ENCODE measurements at regions not wholly inside any gene's neighbourhood (a gene's known extent, or its start where the extent isn't known, plus 50 kb on each side); places are given as distances from the start of the nearest gene placed in this dataset.
"Not testable (repeated sequence)": the region's sequence is repeated elsewhere in the genome, so short reads cannot be mapped to it uniquely, and the experiment has no call there.

DNA sequence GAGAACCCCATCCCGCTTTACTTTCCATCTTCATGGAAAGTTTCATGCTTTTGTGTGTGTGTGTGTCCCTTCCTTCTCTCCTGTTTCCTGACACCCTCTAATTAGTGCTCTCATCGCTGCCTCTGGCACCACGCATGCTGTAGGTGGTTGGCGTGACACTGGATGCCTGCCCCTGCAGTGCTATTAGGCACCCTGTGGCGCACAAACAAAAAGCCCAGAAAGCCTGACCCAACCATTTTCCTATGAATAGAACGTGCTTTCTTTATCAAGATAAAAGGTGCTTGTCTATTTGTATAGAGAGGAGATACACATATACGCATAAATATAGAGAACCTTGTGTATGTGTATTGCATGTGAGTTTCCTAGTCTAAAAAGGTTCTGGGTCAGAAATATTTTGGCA lies 120.8 kb upstream of the CDCA7L start:
- DNase-seq (ENCODE audit: low spot score) = no peak

DNA sequence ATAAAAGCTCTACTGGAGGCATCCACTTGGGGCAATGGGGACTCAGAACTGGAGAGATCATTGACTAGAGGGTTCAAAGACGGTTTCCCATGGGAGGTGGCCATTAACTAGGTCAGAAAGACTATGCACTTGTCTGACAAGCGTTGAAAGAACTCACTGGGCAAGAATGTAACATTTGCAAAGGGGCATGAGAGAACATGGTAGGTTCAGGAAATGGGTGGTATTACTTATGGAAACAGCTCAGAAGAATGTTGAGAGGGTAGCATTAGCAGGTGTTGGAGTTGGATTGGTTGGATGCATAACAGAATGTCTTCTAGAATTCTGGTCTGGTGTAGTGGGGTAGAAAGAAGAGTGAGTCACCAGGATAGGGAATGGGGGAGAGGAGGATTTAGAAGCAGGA lies 119.1 kb upstream of the CDCA7L start:
- DNase-seq (ENCODE audit: low spot score) = no peak

DNA sequence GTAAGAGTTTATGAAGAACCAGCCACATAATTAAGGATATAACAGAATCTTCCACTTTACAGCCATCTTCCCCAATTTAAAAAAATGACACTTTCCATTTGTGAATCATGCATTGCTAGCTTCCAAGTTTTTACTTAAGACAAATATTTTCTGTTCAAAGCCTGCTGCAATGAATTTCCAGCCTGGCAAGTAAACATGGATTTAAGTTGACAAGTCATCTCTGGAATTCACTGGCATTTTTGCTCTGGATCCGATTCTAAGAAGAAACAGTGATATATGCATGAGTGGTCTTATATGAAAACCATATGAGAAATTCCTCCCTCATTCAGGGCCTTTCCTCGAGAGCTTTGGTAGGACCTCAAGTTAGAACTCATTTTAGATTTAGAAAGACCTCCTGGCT lies 116.1 kb upstream of the CDCA7L start:
- no peak for DNase-seq (ENCODE audit: low spot score)

DNA sequence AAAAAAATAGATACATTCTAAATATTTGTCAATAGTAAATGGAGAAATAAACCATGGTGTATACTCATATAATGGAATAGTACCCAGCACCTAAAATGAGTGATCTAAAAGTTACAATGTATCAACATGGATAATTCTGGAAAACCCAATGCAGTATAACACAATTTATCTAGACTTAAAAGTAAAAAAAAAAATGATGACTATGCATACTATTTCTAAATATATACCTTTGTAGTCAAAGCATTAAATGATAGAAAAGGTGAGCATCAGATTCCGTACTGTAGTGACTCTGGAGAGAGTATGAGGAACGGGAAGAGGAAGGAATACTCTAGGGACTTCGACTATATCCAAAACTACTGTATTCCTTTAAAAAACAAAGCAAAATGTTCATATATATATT lies 115.2 kb upstream of the CDCA7L start:
- DNase-seq (ENCODE audit: low spot score) = no peak

DNA sequence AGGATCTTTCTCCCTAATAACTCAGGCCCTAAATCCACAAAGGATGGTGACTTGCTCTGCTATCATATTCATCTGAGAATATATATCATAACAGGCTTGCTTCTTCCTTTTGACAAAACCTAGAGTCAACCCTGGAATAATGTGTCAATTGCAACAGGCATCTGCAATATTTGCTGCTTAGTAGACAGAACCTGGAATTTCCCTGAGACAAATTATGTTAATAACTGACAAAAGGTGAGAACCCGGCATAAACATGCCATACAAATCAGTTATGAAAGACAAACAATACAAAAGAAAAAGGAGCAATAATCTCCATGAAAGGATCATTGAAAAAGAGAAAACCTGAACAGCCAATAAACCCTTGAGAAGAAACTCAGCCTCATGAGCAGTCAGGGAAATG lies 114.5 kb upstream of the CDCA7L start:
- DNase-seq (ENCODE audit: low spot score) = no peak

DNA sequence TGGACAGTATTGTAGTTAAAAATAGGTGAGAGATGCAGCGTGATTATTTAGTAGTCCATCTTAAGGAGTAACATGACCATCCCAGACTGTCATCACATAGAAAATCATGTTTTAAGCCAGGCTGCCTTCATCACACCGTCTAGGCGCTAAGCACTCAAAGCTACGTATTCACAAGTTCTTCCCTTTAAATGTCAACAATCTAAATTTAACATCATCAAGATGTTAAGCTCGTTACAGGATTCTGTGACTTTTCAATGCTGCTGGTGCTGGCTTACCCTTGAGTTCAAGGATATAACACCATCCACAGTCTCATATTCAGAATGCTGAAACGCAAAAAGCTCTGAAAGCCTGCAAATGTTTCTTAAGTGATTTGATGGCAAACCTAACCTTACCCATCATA lies 109.5 kb upstream of the CDCA7L start:
- DNase-seq (ENCODE audit: low spot score) = no peak

DNA sequence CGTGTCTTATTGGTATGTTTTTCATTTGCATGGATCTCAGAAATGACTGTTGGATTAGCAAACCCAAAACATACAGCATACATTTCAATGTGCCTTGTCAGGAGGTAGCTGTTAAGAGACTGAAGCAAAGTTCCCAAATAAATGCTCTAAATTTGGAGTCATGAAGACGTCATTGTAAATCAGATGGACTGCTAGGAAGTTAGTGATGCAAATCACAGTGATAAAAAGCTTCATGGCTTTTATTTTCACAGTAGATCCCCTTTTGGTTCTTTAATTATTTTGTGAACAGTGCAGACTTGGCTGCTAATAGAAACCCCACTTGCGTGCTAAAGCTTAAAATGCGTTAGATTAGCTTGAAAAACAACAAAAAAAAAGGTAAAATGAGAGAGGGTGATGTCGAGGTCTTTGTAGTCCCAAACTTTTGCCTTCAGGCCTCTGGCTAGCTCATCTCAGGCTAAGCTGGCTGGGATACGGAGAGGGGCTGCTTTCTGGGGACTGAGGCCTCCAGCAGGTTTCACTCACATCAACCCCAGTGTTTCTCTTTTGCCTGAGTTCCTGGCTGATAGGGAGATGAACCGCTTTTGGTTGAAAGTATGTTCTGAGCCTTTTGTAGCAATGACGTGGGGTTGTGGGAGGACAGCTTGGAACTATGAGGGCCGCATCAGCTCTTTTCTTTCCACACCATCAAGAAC lies 107.1 kb upstream of the CDCA7L start:
- DNase-seq (ENCODE audit: low spot score) = no peak

DNA sequence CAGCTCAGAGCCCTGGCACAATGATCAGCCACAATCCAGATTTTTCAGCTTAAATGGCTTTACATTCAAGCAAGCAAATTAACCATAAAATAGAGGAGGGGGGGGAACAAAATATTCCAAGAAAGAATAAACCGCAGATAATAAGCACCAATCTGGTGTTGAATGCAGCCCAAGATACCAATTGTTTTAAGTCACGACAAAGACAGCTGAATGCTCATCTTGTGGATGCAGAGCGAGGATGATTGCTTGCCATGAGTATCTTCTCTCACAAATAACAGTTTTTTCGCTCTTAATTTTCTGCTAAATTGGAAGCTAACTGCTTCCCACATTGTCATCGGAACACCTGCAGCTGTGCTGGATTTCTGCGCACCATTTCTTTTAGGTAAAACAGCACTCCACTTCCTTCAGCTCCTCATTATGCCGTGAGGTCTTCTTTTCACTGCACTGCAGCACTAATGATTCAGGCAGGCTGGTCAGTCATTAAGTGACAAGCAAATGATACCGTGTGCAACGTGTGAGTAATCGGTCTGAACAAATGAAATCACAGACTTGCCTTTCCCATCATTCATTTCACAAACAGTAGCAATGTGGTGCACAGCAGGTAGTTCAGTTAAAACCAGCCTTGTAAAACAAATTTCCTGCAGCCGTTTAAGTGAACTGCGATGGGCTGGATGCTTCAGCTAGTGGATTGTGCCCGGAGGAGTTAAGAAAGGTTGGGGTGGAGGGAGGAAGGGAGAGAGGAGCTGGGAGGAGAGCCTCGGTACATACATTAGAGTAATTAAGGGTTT lies 106.4 kb upstream of the CDCA7L start:
- DNase-seq (ENCODE audit: low spot score) = no peak

DNA sequence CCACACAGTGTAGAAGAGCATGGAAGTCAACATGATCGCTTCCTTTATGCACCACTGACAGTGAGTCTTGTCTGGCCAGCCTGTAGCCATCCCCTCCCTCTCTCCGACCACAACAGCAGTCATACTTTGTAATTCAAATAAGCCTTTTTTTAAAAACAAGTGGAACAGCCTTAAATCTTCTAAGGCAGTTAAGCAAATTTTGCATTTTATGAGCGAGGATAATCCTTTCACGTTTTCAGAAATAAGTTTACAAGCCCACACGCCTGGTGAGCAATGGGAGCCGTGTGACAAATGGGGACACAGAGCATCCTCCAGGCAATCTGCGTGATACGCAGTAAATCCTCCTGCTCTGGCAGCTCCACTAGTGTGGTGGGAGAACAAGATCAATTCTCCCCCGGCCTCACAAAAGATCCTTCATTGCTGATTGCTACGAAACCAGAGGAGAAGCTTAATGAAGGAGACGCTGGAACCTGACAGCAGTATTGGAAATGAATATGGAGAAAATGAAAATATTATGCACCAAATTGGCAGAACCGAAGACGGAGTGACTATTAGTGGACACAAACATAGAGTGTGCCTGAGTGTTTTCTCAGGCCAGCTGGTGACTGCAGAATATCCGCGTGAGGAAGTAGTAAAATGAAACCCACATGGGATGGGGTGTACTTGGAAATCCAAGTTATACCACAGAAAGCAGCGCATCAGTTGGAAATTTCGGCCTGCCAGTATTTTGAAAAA lies 104.2 kb upstream of the CDCA7L start:
- DNase-seq (ENCODE audit: low spot score) = no peak

DNA sequence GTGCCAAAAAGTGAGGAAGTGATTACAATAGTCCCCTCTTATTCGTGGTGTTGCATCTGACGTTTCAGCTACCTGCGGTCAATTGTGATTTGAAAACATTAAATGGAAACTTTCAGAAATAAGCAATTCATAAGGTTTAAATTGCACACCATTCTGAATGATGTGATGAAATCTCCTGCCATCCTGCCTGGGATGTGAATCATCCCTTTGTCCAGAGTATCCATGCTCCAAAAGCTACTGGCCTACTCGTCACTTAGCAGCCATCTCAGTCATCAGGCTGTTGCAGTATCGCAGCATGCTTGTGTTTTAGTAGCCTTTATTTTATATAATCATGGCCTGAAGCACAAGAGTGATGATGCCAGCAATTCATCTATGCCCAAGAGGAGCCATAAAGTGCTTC lies 97.7 kb upstream of the CDCA7L start:
- DNase-seq (ENCODE audit: low spot score) = no peak

DNA sequence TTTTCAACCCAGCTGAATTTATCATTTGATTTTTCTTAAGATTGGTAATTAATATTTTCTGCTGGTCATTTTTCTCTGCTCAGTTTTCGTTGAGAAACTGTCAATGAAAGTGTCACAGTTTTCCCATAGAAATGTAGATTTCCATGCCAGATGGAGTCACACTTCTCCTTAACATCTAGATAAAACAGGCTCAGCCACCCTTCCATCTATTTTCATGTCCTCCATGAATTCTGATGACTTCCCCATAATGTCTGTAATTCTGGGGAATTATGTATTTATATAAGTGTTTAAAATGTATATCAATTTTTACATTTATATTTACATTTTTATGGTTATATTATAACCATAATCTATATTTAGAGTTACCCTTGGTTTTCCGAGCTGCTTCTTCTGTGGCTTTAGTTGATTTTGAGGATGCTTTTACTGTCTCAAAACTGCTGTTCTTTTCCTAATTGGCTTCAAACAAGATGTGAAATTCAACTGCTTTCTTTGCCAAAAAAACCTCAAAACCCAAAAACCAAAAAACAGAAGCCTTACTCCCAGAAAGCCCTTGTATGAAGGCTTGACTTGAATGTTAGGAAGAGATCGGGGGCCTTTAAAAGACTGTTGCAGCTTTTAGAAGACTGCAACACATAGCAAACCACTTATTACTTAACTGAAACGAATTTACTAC lies 95.4 kb upstream of the CDCA7L start:
- DNase-seq (ENCODE audit: low spot score) = no peak

DNA sequence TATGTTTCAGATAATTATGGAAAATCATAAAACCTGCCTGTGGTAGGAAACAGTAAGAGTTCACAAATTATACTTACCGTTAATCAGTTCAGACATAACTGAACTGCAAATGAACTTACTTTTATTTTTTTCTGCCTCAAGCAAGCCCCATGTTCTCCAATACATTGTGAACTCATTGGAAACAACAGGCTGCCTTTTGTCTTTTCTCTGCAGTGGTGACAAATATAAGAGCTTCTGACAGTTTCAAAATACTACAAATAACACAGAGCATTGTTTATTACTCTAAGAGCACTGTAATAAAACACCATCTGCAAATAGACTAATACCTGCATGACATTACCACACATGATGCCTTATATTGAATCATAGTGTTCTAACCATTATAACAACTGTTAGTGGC lies 94.0 kb upstream of the CDCA7L start:
- no peak for DNase-seq (ENCODE audit: low spot score)

DNA sequence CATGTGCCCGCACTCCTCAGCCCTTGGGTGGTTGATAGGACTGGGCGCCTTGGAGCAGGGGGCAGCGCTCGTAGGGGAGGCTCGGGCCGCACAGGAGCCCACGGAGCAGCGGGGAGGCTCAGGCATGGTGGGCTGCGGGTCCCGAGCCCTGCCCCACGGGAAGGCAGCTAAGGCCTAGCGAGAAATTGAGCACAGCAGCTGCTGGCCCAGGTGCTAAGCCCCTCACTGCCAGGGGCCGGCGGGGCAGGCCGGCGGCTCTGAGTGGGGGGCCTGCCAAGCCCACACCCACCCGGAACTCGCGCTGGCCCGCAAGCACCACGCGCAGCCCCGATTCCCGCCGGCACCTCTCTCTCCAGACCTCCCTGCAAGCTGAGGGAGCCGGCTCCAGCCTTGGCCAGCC lies 86.7 kb upstream of the CDCA7L start:
- DNase-seq (ENCODE audit: low spot score) = not testable (repeated sequence)

DNA sequence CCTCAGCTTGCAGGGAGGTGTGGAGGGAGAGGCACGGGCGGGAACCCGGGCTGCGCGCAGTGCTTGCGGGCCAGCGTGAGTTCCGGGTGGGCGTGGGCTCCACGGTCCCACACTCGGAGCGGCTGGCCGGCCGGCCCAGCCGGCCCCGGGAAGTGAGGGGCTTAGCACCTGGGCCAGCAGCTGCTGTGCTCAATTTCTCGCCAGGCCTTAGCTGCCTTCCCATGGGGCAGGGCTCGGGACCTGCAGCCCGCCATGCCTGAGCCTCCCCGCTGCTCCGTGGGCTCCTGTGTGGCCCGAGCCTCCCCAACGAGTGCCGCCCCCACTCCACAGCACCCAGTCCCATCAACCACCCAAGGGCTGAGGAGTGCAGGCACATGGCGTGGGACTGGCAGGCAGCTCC lies 83.0 kb upstream of the CDCA7L start:
- DNase-seq (ENCODE audit: low spot score) = not testable (repeated sequence)

DNA sequence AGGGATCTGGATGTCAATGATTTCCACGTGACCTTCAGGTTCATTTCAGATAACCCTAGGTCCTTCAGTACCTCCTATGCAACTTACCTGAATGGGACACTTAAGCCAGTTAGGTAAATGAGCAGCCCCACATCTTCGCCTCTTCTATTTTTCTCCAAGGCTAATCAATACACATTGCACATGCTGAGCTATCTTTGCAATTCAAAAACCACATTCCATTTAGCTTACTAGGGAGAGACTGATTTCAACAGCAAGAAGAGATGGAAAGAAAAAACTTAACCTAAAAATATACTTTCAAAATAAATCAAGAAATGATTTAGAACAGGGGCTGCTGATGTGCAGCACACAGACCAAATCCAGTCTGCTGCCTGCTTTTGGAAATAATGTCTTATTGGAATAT lies 81.8 kb upstream of the CDCA7L start:
- DNase-seq (ENCODE audit: low spot score) = no peak

DNA sequence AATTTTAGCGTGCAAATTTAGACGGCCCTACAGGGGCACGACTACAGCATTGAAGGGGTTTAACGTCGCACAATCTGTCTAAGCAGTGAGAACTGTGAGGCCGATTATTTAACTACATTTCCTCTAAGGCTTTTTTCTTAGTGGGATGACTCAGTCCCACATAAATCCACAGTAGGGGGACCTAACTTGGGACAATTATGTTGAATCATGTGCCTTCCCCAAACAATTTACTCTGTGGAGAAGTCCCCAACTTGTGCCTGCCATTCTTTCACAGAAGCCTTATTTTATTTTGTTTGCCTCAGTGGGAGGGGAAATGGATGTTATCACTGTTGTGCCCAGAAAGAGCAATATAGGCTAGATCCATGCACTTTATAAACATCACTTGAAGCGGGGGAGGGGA lies 80.3 kb upstream of the CDCA7L start:
- DNase-seq (ENCODE audit: low spot score) = no peak

DNA sequence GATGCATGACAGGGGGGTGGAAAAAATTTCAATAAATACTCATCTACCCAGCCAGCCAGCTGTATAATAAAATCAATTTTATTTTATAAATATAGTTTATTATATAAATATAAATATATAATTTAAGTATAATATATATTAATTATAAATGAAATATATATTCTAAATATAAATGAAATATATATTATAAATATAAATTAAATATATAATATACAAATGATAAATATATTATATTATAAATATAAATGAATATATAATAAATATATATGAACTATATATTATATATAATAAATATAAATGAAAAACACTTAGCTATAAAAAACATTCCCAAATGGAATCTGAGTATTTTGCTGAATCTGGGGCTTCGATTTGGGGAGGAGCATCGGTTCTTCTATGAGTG lies 79.4 kb upstream of the CDCA7L start:
- DNase-seq (ENCODE audit: low spot score) = no peak

DNA sequence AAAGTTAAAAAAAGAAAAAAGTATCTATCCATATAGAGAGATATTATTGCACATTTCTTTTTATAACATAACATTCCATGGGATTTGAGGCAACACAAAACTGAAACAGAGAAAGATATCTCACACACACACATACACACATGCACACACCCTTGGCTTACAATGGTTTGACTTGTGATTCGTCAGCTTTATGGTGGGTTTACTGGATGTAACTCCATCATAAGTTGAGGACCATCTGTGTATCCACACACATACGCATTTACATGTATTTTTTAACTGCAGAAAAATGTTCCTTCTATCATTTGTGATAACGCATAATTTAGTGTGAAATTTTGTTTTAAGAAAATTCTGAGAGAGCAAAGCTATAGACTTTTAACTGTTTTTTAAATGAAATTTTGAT lies 74.2 kb upstream of the CDCA7L start:
- DNase-seq (ENCODE audit: low spot score) = no peak

DNA sequence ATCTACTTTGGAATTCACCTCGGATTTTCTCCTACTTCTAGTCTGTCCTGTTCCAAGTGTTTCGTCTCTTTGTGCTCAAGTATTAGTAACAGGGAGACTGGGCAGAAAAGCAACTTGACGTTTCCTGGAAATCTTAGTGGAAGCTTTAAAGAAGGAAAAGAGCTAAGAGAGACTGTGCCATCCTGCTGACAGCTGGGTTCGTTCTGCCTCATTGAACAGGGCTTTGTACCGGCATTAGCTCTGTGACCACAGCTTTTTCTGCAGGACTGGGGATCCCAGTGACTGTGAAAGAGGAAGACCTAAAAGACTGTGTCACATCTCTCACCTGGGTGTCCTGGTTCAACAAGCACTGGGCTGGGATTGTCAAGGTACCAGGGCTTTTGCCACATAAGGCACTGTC lies 70.8 kb upstream of the CDCA7L start:
- DNase-seq (ENCODE audit: low spot score) = no peak

DNA sequence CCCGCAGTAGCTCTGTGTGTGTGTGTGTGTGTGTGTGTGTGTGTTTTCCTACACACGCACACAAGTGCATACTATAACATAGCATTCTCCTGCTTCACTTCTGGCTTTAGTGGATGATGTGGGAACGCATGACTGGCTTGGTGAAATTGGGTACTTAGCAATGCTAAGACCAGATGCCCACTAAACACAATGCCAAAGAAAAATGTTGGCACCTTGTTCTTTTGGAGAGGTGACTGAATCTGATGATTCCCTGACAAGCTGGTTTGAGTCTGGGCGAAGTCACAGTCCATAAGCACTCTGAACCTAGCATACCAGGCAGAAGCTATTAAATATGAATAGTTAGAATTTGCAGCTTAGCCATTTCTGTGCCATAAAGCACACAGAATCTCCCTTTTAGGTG lies 68.0 kb upstream of the CDCA7L start:
- DNase-seq (ENCODE audit: low spot score) = no peak

DNA sequence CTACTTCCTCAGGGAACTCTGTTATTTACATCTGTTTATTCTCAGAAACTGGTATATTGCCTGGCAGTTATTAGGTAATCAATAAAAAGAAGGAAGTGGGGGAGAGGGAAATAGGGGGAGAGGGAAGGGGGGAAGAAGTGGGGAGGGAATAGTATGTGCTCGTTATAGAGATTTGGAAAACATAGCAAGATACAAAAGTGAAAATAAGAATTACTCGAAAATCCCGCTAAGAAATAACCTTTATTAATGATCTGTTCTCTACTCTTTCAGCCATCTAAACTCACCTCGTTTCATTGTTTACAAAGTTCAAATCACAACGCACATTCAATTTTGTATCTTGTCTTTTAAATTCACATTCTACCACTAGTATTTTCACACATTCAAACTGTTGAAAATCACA lies 63.0 kb upstream of the CDCA7L start:
- DNase-seq (ENCODE audit: low spot score) = no peak

DNA sequence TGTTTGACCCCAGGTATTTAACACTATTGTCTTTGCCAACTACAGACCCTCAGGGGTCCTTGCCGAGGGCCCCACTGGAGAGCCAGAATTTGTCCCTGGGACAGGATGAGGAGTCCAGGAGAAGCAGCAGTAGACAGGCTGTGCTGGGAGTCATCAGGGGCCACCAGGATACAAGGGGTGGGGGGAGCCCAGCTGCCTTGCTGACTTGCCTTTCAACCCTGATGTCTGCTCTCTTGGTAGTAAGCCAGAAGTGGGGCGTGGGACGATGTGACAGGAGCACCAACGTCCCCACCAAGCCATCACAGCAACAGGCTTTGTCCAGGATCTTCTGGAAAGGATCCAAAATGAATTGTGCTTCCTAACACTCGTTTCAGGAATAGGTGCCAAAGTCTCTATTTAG lies 62.4 kb upstream of the CDCA7L start:
- no peak for DNase-seq (ENCODE audit: low spot score)

DNA sequence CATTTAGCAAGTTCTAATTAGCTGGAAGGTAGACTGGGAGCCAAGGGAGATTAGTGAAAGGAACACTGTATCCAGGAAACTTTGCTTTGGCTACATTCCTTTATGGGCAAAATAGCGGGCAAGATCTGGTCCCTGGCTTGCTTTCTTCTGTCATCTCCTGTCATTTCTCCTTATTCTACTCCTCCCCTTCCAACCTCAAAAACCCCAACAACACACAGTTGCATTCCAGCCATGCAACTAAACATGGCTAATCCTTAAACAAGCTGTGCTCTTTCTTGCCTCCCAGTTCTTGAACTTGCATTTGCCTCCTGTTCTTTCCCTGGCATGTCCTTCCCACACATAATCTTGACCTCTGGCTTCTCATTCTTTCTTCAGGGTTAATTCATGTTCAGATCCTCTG lies 59.5 kb upstream of the CDCA7L start:
- DNase-seq (ENCODE audit: low spot score) = no peak
